Activated CD4-positive, alpha-beta T cell treated with anti-CD3 and anti-CD28 coated beads, Interleukin-2, amount 50 U/mL, for 4 hours (primary cell): ENCODE measurements at regions not wholly inside any gene's neighbourhood (a gene's known extent, or its start where the extent isn't known, plus 50 kb on each side); places are given as distances from the start of the nearest gene placed in this dataset.
"Not testable (repeated sequence)": the region's sequence is repeated elsewhere in the genome, so short reads cannot be mapped to it uniquely, and the experiment has no call there.

Experiments used
- DNase-seq, 2 experiments: peaks; one replicate each; pipeline ENCODE4 v3.0.0-alpha.2; 2020

GRCh38 chr5:39578887-39579497 is 154.2 kb upstream of the DAB2 start:
- DNase-seq, result no peak

GRCh38 chr5:39577529-39577928 is 152.7 kb upstream of the DAB2 start:
- no peak for DNase-seq

- no peak for DNase-seq
Measured at GRCh38 chr5:39570403-39571027, 145.7 kb upstream of the DAB2 start.

GRCh38 chr5:39569857-39570256 is 145.1 kb upstream of the DAB2 start:
- DNase-seq, result no peak

- no peak for DNase-seq
Measured at GRCh38 chr5:39566891-39567290, 142.1 kb upstream of the DAB2 start.

- DNase-seq, result no peak
Measured at GRCh38 chr5:39566029-39566428, 141.2 kb upstream of the DAB2 start.

- DNase-seq, result no peak
Measured at GRCh38 chr5:39561421-39561820, 136.6 kb upstream of the DAB2 start.

GRCh38 chr5:39560726-39561125 is 135.9 kb upstream of the DAB2 start:
- DNase-seq, result no peak

GRCh38 chr5:39559923-39560322 is 135.1 kb upstream of the DAB2 start:
- DNase-seq, result no peak

- no peak for DNase-seq
Measured at GRCh38 chr5:39558541-39558940, 133.8 kb upstream of the DAB2 start.

GRCh38 chr5:39555788-39556187 is 131.0 kb upstream of the DAB2 start:
- no peak for DNase-seq

- no peak for DNase-seq
Measured at GRCh38 chr5:39547553-39548154, 122.9 kb upstream of the DAB2 start.

GRCh38 chr5:39544941-39545340 is 120.2 kb upstream of the DAB2 start:
- DNase-seq, result no peak

- DNase-seq, result no peak
Measured at GRCh38 chr5:39543335-39543734, 118.6 kb upstream of the DAB2 start.

GRCh38 chr5:39542511-39543285 is 117.9 kb upstream of the DAB2 start:
- no peak for DNase-seq

- DNase-seq, result no peak
Measured at GRCh38 chr5:39541920-39542319, 117.1 kb upstream of the DAB2 start.

- DNase-seq, result no peak
Measured at GRCh38 chr5:39539470-39539869, 114.7 kb upstream of the DAB2 start.

- DNase-seq, result no peak
Measured at GRCh38 chr5:39534690-39535089, 109.9 kb upstream of the DAB2 start.

GRCh38 chr5:39533749-39534148 is 109.0 kb upstream of the DAB2 start:
- no peak for DNase-seq

GRCh38 chr5:39532511-39532910 is 107.7 kb upstream of the DAB2 start:
- no peak for DNase-seq

- DNase-seq, result no peak
Measured at GRCh38 chr5:39531306-39531705, 106.5 kb upstream of the DAB2 start.

- no peak for DNase-seq
Measured at GRCh38 chr5:39526914-39527477, 102.2 kb upstream of the DAB2 start.

GRCh38 chr5:39525781-39526180 is 101.0 kb upstream of the DAB2 start:
- DNase-seq, result not testable (repeated sequence)

- DNase-seq, result no peak
Measured at GRCh38 chr5:39525271-39525670, 100.5 kb upstream of the DAB2 start.
